HG02981 (cell line): ENCODE measurements at regions not wholly inside any gene's neighbourhood (a gene's known extent, or its start where the extent isn't known, plus 50 kb on each side); places are given as distances from the start of the nearest gene placed in this dataset.

Experiments
- ATAC-seq: cut with Tn5 transposase; IDR thresholded peaks from one replicate; pipeline ENCODE4 v1.9.1; 2021; ENCODE audit warnings: mild to moderate bottlenecking, moderate library complexity; ENCODE audit not compliant: unreplicated experiment

GRCh38 chr18:40532046-40532445, 1423.0 kb upstream of the PIK3C3 start:
- no peak for ATAC-seq

GRCh38 chr18:40531051-40531450, 1424.0 kb upstream of the PIK3C3 start:
- no peak for ATAC-seq

GRCh38 chr18:40529478-40529877, 1425.6 kb upstream of the PIK3C3 start:
- ATAC-seq, result no peak

- ATAC-seq, result no peak
Observed at GRCh38 chr18:40524881-40525280, 1430.2 kb upstream of the PIK3C3 start.

- ATAC-seq, result no peak
Observed at GRCh38 chr18:40523287-40523686, 1431.7 kb upstream of the PIK3C3 start.

- ATAC-seq, result no peak
Observed at GRCh38 chr18:40501026-40501425, 1454.0 kb upstream of the PIK3C3 start.

- ATAC-seq, result no peak
Observed at GRCh38 chr18:40494603-40495002, 1460.4 kb upstream of the PIK3C3 start.

GRCh38 chr18:40493316-40493715, 1461.7 kb upstream of the PIK3C3 start:
- no peak for ATAC-seq

- ATAC-seq, result no peak
Observed at GRCh38 chr18:40489301-40489700, 1465.7 kb upstream of the PIK3C3 start.

- no peak for ATAC-seq
Observed at GRCh38 chr18:40485318-40485717, 1469.7 kb upstream of the PIK3C3 start.

- no peak for ATAC-seq
Observed at GRCh38 chr18:40473221-40474029, 1481.6 kb upstream of the PIK3C3 start.

GRCh38 chr18:40470723-40471122, 1484.3 kb upstream of the PIK3C3 start:
- ATAC-seq, result no peak

GRCh38 chr18:40469851-40470250, 1485.2 kb upstream of the PIK3C3 start:
- ATAC-seq, result no peak

GRCh38 chr18:40469316-40469715, 1485.7 kb upstream of the PIK3C3 start:
- no peak for ATAC-seq

GRCh38 chr18:40464032-40464431, 1491.0 kb upstream of the PIK3C3 start:
- no peak for ATAC-seq

- no peak for ATAC-seq
Observed at GRCh38 chr18:40453903-40454302, 1501.1 kb upstream of the PIK3C3 start.

- no peak for ATAC-seq
Observed at GRCh38 chr18:40452599-40452998, 1502.4 kb upstream of the PIK3C3 start.

- ATAC-seq, result no peak
Observed at GRCh38 chr18:40450751-40451150, 1504.3 kb upstream of the PIK3C3 start.

GRCh38 chr18:40447820-40448219, 1507.2 kb upstream of the PIK3C3 start:
- no peak for ATAC-seq

GRCh38 chr18:40440088-40440487, 1514.9 kb upstream of the PIK3C3 start:
- no peak for ATAC-seq

- no peak for ATAC-seq
Observed at GRCh38 chr18:40437517-40437916, 1517.5 kb upstream of the PIK3C3 start.

- ATAC-seq, result no peak
Observed at GRCh38 chr18:40431071-40431985, 1523.7 kb upstream of the PIK3C3 start.
